GM12878 (cell line): ENCODE measurements at regions not wholly inside any gene's neighbourhood (a gene's known extent, or its start where the extent isn't known, plus 50 kb on each side); places are given as distances from the start of the nearest gene placed in this dataset.

Experiments
- ATAC-seq: fragments of 200-7000 bp; cut with Tn5 transposase; 3 replicates; pipeline ENCODE4 v1.9.1; 2020; ENCODE audit warnings: mild to moderate bottlenecking, moderate library complexity
- BruUV-seq: library from RNA; stranded (reverse); fragments of 400-500 nt; replicated peaks from 2 replicates; lab custom pipeline; 2021; lab: Mats Ljungman, UMichigan
- CTCF ChIA-PET: fragments of 300-600 bp; sonication (Branson Sonifier 250); formaldehyde crosslinking; extraction: SDS; loops from one replicate; lab custom pipeline; 2021; ENCODE audit warnings: inconsistent platforms; lab: Yijun Ruan, JAX
- POLR2A ChIA-PET: fragments of 350-600 bp; formaldehyde crosslinking; extraction: SDS; loops from one replicate; lab custom pipeline; 2021; ENCODE audit warnings: inconsistent platforms; lab: Charles Lee
- RAD21 ChIA-PET: fragments of 300-600 bp; sonication (Branson Sonifier 250); formaldehyde crosslinking; loops from one replicate; lab custom pipeline; 2023; ENCODE audit warnings: antibody characterized with exemption; ENCODE audit not compliant: unreplicated experiment; lab: Charles Lee
- SMC1A ChIA-PET: fragments of 300-600 bp; sonication (Branson Sonifier 250); formaldehyde crosslinking; loops from one replicate; lab custom pipeline; 2023; ENCODE audit not compliant: unreplicated experiment, uncharacterized antibody; lab: Charles Lee
- DNase-seq: peaks from one replicate; pipeline ENCODE4 v3.0.0-alpha.2; 2011; ENCODE audit warnings: low read depth, low spot score
- FAIRE-seq: peaks from 3 replicates; lab custom pipeline; 2011; peaks lifted over from hg19 to GRCh38; lab: Jason Lieb, UNC
- H2AFZ ChIP-seq: 2 replicates; pipeline ENCODE4 v1.6.0; 2011; ENCODE audit warnings: low read depth, low read length, control low read depth; ENCODE audit not compliant: control insufficient read depth
- H3K27ac ChIP-seq: 2 replicates; pipeline ENCODE4 v1.5.1; 2011; ENCODE audit warnings: control low read depth; ENCODE audit not compliant: control insufficient read depth, insufficient read depth
- H3K27me3 ChIP-seq, 2 experiments: replicated peaks in 1 of 2; 2 replicates each; pipeline versions ENCODE4 v1.6.0 to v1.6.1; 2011; ENCODE audit warnings: low read length in 1 of 2; ENCODE audit not compliant: control insufficient read depth in 2 of 2, insufficient read depth in 2 of 2
- H3K36me3 ChIP-seq, 2 experiments: 2 replicates each; pipeline ENCODE4 v1.5.1; 2011; ENCODE audit warnings: low read length in 1 of 2; ENCODE audit not compliant: control insufficient read depth in 2 of 2, insufficient read depth in 2 of 2
- H3K4me1 ChIP-seq: 2 replicates; pipeline ENCODE4 v1.6.1; 2011; ENCODE audit warnings: mild to moderate bottlenecking, low read length, moderate library complexity, mixed read lengths; ENCODE audit not compliant: control insufficient read depth, insufficient read depth
- H3K4me2 ChIP-seq: 2 replicates; pipeline ENCODE4 v1.6.0; 2011; ENCODE audit warnings: control low read depth; ENCODE audit not compliant: control insufficient read depth, insufficient read depth
- H3K4me3 ChIP-seq: fragments of 200-600 bp; sonication (generic); 2 replicates; pipeline ENCODE4 v1.5.1; 2016
- H3K79me2 ChIP-seq: 2 replicates; pipeline ENCODE4 v1.6.0; 2011; ENCODE audit warnings: low read length; ENCODE audit not compliant: control insufficient read depth, insufficient read depth
- H3K9ac ChIP-seq: 2 replicates; pipeline ENCODE4 v1.8.0; 2011; ENCODE audit warnings: low read length, control low read depth, mixed read lengths; ENCODE audit not compliant: control insufficient read depth, insufficient read depth
- H3K9me3 ChIP-seq: replicated peaks from 3 replicates; pipeline ENCODE4 v1.5.1; 2011; ENCODE audit warnings: mild to moderate bottlenecking, low read length; ENCODE audit not compliant: control insufficient read depth, insufficient read depth
- H4K20me1 ChIP-seq: 2 replicates; pipeline ENCODE4 v1.6.0; 2011; ENCODE audit not compliant: control insufficient read depth, insufficient read depth
- GATAD2B ChIP-seq: fragments of 450-650 bp; conservative IDR thresholded peaks from 2 replicates; pipeline ENCODE4 v1.6.1; 2017; ENCODE audit warnings: low read depth, mild to moderate bottlenecking, moderate library complexity
- IRF3 ChIP-seq: fragments of 450-650 bp; IDR thresholded peaks from 2 replicates; pipeline ENCODE4 v1.6.1; 2014; ENCODE audit warnings: mild to moderate bottlenecking
- IRF5 ChIP-seq: fragments of 450-650 bp; IDR thresholded peaks from 2 replicates; pipeline ENCODE4 v1.6.1; 2017; ENCODE audit warnings: borderline replicate concordance
- MEF2B ChIP-seq: fragments of 450-650 bp; IDR thresholded peaks from 2 replicates; pipeline ENCODE4 v1.6.1; 2018; ENCODE audit warnings: mild to moderate bottlenecking, moderate library complexity; ENCODE audit not compliant: partially characterized antibody, poor library complexity, severe bottlenecking
- MXI1 ChIP-seq: fragments of 150-350 bp; IDR thresholded peaks from 2 replicates; pipeline ENCODE4 v1.6.1; 2011; ENCODE audit warnings: low read depth, mild to moderate bottlenecking, inconsistent platforms, low read length, improper control_type of control experiment
- NR2C2 ChIP-seq: IDR thresholded peaks from 2 replicates; pipeline ENCODE4 v1.6.1; 2011; ENCODE audit warnings: borderline replicate concordance, low read depth; ENCODE audit not compliant: control insufficient read depth, insufficient read length
- POU2F2 ChIP-seq: IDR thresholded peaks from 3 replicates; pipeline ENCODE4 v1.6.1; 2011; ENCODE audit warnings: low read depth, mild to moderate bottlenecking, low read length, borderline replicate concordance
- RAD21 ChIP-seq: IDR thresholded peaks from 2 replicates; pipeline ENCODE4 v1.6.1; 2011; ENCODE audit warnings: mild to moderate bottlenecking, low read depth, low read length, moderate library complexity; ENCODE audit not compliant: insufficient read depth
- RBBP5 ChIP-seq: fragments of 200-600 bp; sonication (generic); conservative IDR thresholded peaks from 2 replicates; pipeline ENCODE4 v1.6.1; 2016
- RELB ChIP-seq: fragments of 450-650 bp; IDR thresholded peaks from 2 replicates; pipeline ENCODE4 v1.6.1; 2017; ENCODE audit warnings: low read depth, mild to moderate bottlenecking, moderate library complexity
- RUNX3 ChIP-seq: IDR thresholded peaks from 2 replicates; pipeline ENCODE4 v1.6.1; 2012; ENCODE audit warnings: low read length, inconsistent platforms
- TARDBP ChIP-seq: IDR thresholded peaks from 2 replicates; pipeline ENCODE4 v1.6.1; 2016; ENCODE audit warnings: borderline replicate concordance
- ZNF24 ChIP-seq: fragments of 450-650 bp; IDR thresholded peaks from 2 replicates; pipeline ENCODE4 v1.6.1; 2017; ENCODE audit warnings: antibody characterized with exemption, mild to moderate bottlenecking
- ZSCAN29 ChIP-seq: fragments of 450-650 bp; IDR thresholded peaks from 2 replicates; pipeline ENCODE4 v1.6.1; 2017; ENCODE audit warnings: mild to moderate bottlenecking, moderate library complexity
- WGBS: methylation state at CpG from one replicate; pipeline ENCODE4 v1.1.6; 2016; ENCODE audit warnings: low lambda C conversion rate; ENCODE audit not compliant: insufficient replicate concordance, insufficient coverage; ENCODE audit errors: missing lambda C conversion rate; 5-methylcytosine and 5-hydroxymethylcytosine counted together
- in situ Hi-C: fragments of 300-500 bp; cut with MboI; formaldehyde crosslinking; loops from 9 replicates; pipeline ENCODE4 v1.14.3; 2018; ENCODE audit warnings: mixed read lengths
- intact Hi-C: fragments of 100-400 bp; cut with micrococcal nuclease; formaldehyde crosslinking; loops from one replicate; pipeline ENCODE4 v1.14.2; 2022; ENCODE audit not compliant: unreplicated experiment

GRCh38 chr3:22593638-22594037, 609.5 kb upstream of the UBE2E2 start:
- H3K79me2 ChIP-seq, result no peaks in the 10 kb centered on the region
- no peak for FAIRE-seq
- H4K20me1 ChIP-seq, result no peaks in the 10 kb centered on the region
- no peaks in the 10 kb centered on the region for H3K36me3 ChIP-seq
- no peak overlapping the region for H2AFZ ChIP-seq
- BruUV-seq, result no TSS peak
- ATAC-seq, result no peak
- intact Hi-C loops, result no loop called here
- ChIA-PET RAD21 (no interaction called here), SMC1A (interaction anchor here (0.6 kb wide), 2 partner anchors 11 to 40 kb away, joined by 3 to 4 read pairs; no protein-coding TSS in a partner anchor), POLR2A (interaction anchor here (0.6 kb wide), 1 partner anchor 1583 kb away, joined by 3 read pairs; no protein-coding TSS in a partner anchor), CTCF (no interaction called here)
- in situ Hi-C loops, result no loop called here
- no peak overlapping the region for H3K4me3 ChIP-seq
- WGBS, result 0% methylated on average over 3 of the region's 3 CpGs
- H3K4me1 ChIP-seq, result no peaks in the 10 kb centered on the region
- no peaks in the 10 kb centered on the region for H3K9me3 ChIP-seq
- DNase-seq, result no peak
- no peak overlapping the region for H3K27ac ChIP-seq
- no peaks in the 10 kb centered on the region for H3K27me3 ChIP-seq
- TF ChIP-seq RUNX3 (no peak), TARDBP (no peak), RAD21 (no peak), IRF5 (no peak), GATAD2B (no peak), NR2C2 (no peak), MXI1 (no peak)
- H3K4me2 ChIP-seq, result no peak overlapping the region
- no peak overlapping the region for H3K9ac ChIP-seq

- H3K27ac ChIP-seq, result no peak overlapping the region
- DNase-seq (no peak), ATAC-seq (no peak), FAIRE-seq (no peak)
- no peak overlapping the region for H3K4me3 ChIP-seq
- BruUV-seq, result no TSS peak
- H3K9me3 ChIP-seq, result no peaks in the 10 kb centered on the region
- no peak for TF ChIP-seq RBBP5
- no peak for TF ChIP-seq MEF2B
- TF ChIP-seq IRF3, result no peak
- TF ChIP-seq RELB, result no peak
- no peak for TF ChIP-seq ZSCAN29
- TF ChIP-seq POU2F2, result no peak
- TF ChIP-seq ZNF24, result no peak
- H2AFZ ChIP-seq, result no peak overlapping the region
- no peaks in the 10 kb centered on the region for H3K36me3 ChIP-seq
- no peaks in the 10 kb centered on the region for H3K27me3 ChIP-seq
- H3K79me2 ChIP-seq, result no peaks in the 10 kb centered on the region
- SMC1A ChIA-PET, result interaction anchor here (0.9 kb wide), 1 partner anchor 10 kb away, joined by 3 read pairs; no protein-coding TSS in a partner anchor
- in situ Hi-C loops, result no loop called here
- RAD21 ChIA-PET, result no interaction called here
- H3K4me2 ChIP-seq, result no peak overlapping the region
- H4K20me1 ChIP-seq, result no peaks in the 10 kb centered on the region
- intact Hi-C loops, result no loop called here
- POLR2A ChIA-PET, result no interaction called here
- H3K4me1 ChIP-seq, result no peaks in the 10 kb centered on the region
- no peak overlapping the region for H3K9ac ChIP-seq
- CTCF ChIA-PET, result no interaction called here
Observed at GRCh38 chr3:22594990-22595389, 608.1 kb upstream of the UBE2E2 start.
